GM21515 (cell line): ENCODE measurements at regions not wholly inside any gene's neighbourhood (a gene's known extent, or its start where the extent isn't known, plus 50 kb on each side); places are given as distances from the start of the nearest gene placed in this dataset.
"Not testable (repeated sequence)": the region's sequence is repeated elsewhere in the genome, so short reads cannot be mapped to it uniquely, and the experiment has no call there.

Source experiments
- ATAC-seq: cut with Tn5 transposase; IDR thresholded peaks from one replicate; pipeline ENCODE4 v1.9.1; 2021; ENCODE audit not compliant: unreplicated experiment

GRCh38 chr5:74535926-74536325, 104.6 kb downstream of the ENC1 start:
- ATAC-seq = no peak

DNA sequence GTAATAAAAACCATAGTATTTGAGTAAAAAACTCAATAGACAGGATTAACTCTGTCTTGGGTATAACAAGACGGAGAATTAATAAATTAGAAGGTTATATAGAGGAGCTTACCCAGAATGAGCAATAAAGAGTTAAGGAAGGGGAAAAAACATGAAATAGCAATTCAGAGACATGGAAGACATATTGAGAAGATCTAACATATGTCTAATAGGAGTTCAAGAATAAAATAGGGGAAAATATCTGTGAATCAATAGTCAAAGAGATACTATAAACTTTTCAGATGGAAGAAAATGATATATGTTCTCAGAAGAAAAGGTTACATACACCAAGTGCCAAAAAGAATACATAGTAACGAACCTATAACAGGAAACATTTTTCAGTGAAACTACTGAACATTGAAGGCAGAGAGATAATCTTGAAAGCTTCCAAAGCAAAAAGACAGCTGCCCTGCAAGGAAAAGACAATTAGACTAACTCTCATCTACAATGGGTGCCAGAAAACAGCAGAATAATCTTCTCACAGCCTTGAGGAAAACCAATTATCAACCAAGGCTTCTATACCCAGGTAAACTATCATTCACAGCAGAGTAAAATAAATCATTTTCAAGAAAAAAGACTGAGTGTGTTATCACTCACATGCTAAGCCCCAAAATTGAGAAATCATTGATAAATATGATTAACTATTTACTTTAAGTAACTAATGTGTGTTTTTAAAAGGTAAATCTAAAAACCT, 106.0 kb downstream of the ENC1 start:
- ATAC-seq = no peak

DNA sequence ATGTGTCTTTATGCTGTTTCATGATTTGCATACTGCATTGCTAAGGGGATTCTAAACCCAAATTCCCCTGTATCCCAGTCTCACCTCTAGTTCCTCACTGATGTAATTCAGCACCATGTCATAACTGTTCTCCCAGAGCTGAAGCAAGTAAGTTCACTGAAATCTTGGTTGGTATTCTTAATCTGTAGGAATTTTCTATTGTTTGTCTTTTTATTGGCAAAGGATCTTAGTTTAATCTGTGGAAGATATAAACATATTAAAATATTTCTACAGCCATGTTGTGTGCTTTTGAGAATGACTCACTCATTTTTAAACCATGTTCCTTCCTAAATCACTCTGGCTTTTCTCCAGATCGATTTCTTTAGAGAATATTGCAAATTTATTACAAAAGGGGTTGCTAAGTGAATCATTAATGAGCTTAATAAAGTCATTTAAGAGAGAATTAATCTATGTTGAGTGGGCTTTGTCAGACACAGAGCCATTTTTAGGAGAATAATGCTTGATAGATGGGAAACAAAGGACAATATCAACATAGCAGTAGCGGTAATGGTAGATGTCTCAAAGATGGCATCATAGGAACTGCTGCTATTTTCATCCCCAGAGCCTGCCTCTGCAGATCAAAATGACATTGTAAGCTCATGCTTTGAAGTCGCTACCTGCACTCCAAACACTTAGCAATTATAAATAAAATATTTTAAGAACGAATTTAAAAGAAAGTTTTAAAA, 110.0 kb downstream of the ENC1 start:
- no peak for ATAC-seq

DNA sequence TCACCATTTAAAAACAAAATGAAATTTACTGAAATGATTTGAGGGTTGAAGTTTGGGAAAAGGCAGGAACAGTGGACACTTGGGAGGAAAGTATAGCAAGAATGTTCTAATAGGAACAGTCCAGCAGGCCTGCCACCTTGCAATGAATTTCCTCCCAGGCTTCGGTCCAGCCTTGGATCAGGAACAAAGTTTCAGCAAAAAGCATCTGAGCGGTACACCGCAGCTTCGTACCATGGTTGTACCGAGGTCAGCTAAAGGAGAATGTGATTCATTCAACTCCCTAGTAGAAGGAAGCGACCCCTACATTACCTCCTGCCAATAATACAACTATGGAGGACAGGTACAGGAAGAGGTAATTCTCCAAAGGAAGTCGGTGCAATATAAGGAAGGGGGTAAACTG, 111.4 kb downstream of the ENC1 start:
- ATAC-seq = no peak

DNA sequence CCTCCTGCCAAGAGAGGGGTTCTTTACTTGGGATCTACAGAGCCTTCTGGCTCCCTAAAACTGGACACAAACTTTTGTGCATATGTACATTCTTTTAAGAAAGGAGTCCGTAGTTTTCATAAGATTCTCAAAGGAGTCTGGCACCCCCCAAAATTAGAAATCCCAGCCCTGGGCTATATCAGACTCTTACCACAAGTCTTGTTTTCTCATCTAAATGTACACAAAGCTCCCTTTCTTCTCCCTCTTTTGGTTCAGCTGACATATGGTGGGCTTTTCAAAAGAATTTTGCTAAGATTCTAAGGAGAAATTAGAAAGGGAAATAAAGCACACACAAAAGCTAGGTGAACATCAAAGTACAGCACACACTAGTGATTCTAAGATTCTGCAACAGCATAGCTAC, 114.4 kb downstream of the ENC1 start:
- ATAC-seq = no peak

DNA sequence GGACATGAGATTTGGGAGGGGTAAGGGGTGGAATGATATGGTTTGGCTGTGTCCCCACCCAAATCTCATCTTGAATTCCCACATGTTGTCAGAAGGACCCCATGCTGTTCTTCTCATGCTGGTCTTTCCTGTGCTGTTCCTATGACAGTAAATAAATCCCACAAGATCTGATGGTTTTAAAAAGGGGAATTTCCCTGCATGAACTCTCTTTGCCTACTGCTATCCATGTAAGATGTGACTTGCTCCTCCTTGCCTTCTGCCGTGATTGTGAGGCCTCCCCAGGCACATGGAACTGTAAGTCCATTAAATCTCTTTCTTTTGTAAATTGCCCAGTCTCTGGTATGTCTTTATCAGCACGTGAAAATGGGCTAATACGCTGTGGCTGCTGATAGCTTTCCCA, 115.8 kb downstream of the ENC1 start:
- ATAC-seq = not testable (repeated sequence)

- not testable (repeated sequence) for ATAC-seq
Observed at GRCh38 chr5:74523698-74524097, 116.8 kb downstream of the ENC1 start.

- ATAC-seq = not testable (repeated sequence)
Observed at GRCh38 chr5:74522838-74523237, 117.7 kb downstream of the ENC1 start.

DNA sequence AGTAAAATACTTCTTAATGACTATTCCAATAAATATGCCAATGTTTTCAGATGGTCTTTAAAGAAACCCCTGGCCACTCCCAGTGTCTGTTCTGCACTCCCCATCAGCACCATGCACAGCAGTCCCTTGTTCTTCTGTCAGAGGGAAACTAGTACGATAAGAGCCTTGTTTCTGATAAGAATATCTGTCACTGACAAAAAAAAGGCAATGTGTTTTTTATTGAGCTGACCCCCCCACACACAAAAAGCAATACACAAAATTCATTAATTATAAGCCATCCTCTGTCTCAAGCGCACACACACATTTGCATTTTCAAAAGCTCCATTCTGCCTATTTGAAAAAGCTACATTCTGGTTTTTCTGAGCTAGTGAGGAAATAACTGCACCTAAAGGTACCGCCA, 119.1 kb downstream of the ENC1 start:
- no peak for ATAC-seq

- no peak for ATAC-seq
Observed at GRCh38 chr5:74519679-74520078, 120.8 kb downstream of the ENC1 start.

DNA sequence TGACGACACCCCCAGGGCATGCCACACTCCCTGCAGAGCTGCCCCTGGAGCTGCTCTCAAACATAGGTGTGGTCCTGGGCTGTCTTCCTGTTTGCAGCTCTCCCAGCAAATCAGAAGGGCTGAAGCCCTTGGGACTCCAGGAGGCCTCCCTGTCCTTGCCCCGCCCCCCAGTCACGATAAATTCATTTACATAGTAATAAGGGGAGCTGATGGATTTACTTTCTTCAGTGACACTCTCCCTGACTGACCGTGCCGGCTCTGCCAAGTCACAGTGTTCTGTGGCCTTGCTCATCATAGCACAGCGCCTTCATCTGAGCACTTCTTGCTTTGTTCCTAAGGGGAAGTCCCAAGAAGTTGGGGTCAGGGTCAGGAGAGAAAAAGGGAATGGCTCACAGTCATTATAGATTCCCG, 121.4 kb downstream of the ENC1 start:
- no peak for ATAC-seq

DNA sequence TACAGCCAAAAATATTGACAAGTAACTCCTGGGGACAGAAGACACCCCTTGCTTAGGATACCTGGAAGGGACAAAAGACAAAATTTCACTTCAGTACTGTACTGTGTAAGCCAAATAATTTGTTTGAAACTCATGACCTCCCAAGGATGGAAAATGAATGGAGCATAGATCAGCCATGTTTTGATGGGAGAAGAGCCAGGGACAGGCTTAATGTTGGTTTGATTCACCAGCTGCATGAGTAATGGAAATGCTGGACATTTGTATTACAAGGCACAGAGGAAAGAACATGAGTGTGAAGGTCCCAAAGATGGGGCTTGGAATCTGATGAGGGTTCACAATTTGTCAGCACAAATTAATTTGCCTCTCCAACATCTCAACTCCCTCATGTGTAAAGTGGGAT, 122.8 kb downstream of the ENC1 start:
- ATAC-seq = no peak

DNA sequence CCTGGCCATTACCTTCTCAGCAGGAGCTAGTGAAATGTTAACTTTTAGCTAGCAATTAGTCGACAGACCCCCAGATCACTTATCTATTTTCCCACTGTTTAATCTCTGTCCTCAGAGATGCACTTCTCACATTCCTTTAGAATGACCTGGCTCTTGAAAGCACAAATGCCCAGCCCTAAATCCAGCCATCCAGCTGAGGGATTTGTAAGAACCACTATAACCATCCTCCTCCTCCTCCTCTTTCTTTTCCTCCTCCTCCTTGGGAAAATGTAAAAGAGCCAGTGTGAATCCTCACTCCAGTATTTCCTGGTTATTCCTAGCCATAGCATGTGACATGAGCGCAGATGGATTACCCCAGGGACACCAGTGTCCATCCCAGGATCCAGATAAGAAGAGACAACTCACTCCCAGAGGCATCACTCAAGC, 124.3 kb downstream of the ENC1 start:
- no peak for ATAC-seq

DNA sequence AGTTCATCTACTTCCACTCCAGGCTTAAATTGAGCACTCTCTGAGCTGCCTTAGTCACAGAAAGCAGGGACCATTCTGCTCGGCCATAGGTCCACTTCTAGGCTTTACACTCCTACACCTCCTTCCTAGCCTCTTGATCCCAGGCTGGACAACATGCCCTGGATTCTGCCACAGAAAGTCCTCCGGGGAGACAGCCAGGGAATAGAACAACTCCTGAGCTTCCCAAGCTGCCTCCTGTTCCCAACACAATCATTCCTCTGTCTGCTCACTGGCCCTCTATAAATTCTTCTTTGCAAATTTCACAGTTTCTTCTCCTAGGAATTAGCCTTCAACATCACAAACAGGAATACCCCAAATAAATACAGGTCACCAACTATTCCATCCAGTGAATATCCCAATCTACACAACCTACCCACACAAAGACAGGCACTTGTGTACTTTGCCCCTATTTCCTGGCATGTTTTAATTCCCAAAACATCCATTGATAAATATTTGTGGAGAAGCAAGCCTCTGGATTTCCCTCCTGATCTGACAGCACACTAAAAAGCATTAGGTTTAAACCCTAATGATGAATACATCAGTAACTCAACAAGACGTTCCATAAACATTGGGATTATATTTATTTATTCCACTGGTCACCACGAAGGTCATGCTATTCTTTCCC, 125.5 kb downstream of the ENC1 start:
- ATAC-seq = no peak

GRCh38 chr5:74511770-74512169, 128.8 kb downstream of the ENC1 start:
- ATAC-seq = not testable (repeated sequence)

- no peak for ATAC-seq
Observed at GRCh38 chr5:74510476-74511075, 130.0 kb downstream of the ENC1 start.

- ATAC-seq = no peak
Observed at GRCh38 chr5:74507370-74508005, 133.0 kb downstream of the ENC1 start.

DNA sequence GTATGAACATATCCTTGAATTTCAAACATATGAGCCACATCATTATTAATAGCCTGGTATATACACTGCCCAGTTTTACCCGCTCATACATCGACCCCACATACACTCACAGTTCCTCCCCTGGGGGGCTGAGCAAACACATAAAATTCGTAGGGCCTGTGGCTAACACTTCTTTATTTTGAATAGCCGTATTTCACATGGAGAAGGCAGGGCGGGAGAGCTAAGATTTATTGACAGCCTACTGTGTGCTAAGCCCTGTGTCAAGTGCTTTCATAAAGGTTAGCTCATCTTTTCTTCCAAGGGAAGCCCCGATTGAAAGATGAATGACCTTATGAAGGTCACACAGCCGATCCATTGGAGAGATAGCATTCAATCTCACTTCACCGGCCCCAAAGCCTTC, 134.4 kb downstream of the ENC1 start:
- ATAC-seq = no peak

DNA sequence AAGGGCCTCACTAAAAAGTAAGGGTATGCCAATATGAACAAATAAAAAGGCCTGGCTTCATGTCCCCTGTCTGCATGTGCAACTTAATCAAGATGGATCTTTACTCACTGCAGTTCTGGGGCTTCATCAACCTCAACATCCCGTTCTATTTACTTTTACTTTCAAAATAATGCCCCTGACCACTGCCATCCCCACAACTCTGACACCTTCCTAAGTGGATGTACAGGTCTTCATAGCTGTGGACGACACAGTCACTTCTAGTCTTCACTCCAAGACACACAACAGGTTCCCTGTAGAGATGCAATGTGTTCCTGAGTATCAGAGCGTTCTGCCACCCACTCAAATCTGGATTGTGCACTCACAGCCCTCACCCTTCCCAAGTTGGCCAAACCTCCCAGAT, 136.1 kb downstream of the ENC1 start:
- no peak for ATAC-seq

- ATAC-seq = no peak
Observed at GRCh38 chr5:74502479-74502950, 138.0 kb downstream of the ENC1 start.
